Kidney capillary endothelial cell (primary cell): ENCODE measurements at regions not wholly inside any gene's neighbourhood (a gene's known extent, or its start where the extent isn't known, plus 50 kb on each side); places are given as distances from the start of the nearest gene placed in this dataset.
A peak's percentile ranks its signal among the peaks of the same experiment; 100 is the strongest.
"Not testable (repeated sequence)": the region's sequence is repeated elsewhere in the genome, so short reads cannot be mapped to it uniquely, and the experiment has no call there.

ENCODE experiments used
- DNase-seq: peaks from one replicate; pipeline ENCODE4 v3.0.0-alpha.2; 2018; ENCODE audit warnings: low spot score

GRCh38 chr9:41754822-41755221, 374.4 kb downstream of the CNTNAP3B start:
- DNase-seq, result not testable (repeated sequence)

- not testable (repeated sequence) for DNase-seq
Measured at GRCh38 chr9:41754403-41754802, 374.8 kb downstream of the CNTNAP3B start.

GRCh38 chr9:41741897-41742296, 387.3 kb downstream of the CNTNAP3B start:
- not testable (repeated sequence) for DNase-seq

GRCh38 chr9:41741173-41741572, 388.1 kb downstream of the CNTNAP3B start:
- not testable (repeated sequence) for DNase-seq

GRCh38 chr9:41738681-41739080, 390.5 kb downstream of the CNTNAP3B start:
- DNase-seq, result not testable (repeated sequence)

- DNase-seq, result not testable (repeated sequence)
Measured at GRCh38 chr9:41699190-41699589, 430.0 kb downstream of the CNTNAP3B start.

- DNase-seq, result not testable (repeated sequence)
Measured at GRCh38 chr9:41697080-41697479, 432.1 kb downstream of the CNTNAP3B start.

GRCh38 chr9:41679312-41679711, 449.9 kb downstream of the CNTNAP3B start:
- not testable (repeated sequence) for DNase-seq

- DNase-seq, result not testable (repeated sequence)
Measured at GRCh38 chr9:41663497-41664036, 465.7 kb downstream of the CNTNAP3B start.

- not testable (repeated sequence) for DNase-seq
Measured at GRCh38 chr9:41658706-41659105, 469.6 kb upstream of the ZNG1F start.

GRCh38 chr9:41658116-41658515, 469.0 kb upstream of the ZNG1F start:
- not testable (repeated sequence) for DNase-seq

GRCh38 chr9:41657141-41657540, 468.0 kb upstream of the ZNG1F start:
- not testable (repeated sequence) for DNase-seq

GRCh38 chr9:41655071-41655554, 466.0 kb upstream of the ZNG1F start:
- not testable (repeated sequence) for DNase-seq

- DNase-seq, result not testable (repeated sequence)
Measured at GRCh38 chr9:41654349-41654748, 465.2 kb upstream of the ZNG1F start.

GRCh38 chr9:41653560-41654340, 464.6 kb upstream of the ZNG1F start:
- not testable (repeated sequence) for DNase-seq

GRCh38 chr9:41652800-41653199, 463.7 kb upstream of the ZNG1F start:
- not testable (repeated sequence) for DNase-seq

- DNase-seq, result not testable (repeated sequence)
Measured at GRCh38 chr9:41652100-41652713, 463.1 kb upstream of the ZNG1F start.

GRCh38 chr9:41650086-41650485, 461.0 kb upstream of the ZNG1F start:
- not testable (repeated sequence) for DNase-seq

GRCh38 chr9:41648564-41648963, 459.4 kb upstream of the ZNG1F start:
- not testable (repeated sequence) for DNase-seq

- not testable (repeated sequence) for DNase-seq
Measured at GRCh38 chr9:41646246-41646645, 457.1 kb upstream of the ZNG1F start.

GRCh38 chr9:41643571-41644279, 454.6 kb upstream of the ZNG1F start:
- DNase-seq, result peak; percentile 14

GRCh38 chr9:41633726-41634125, 444.6 kb upstream of the ZNG1F start:
- DNase-seq, result not testable (repeated sequence)
